Activated naive CD4-positive, alpha-beta T cell treated with anti-CD3 and anti-CD28 coated beads, Interleukin-2, amount 50 U/mL, for 24 hours (primary cell): ENCODE measurements at regions not wholly inside any gene's neighbourhood (a gene's known extent, or its start where the extent isn't known, plus 50 kb on each side); places are given as distances from the start of the nearest gene placed in this dataset.
"Not testable (repeated sequence)": the region's sequence is repeated elsewhere in the genome, so short reads cannot be mapped to it uniquely, and the experiment has no call there.

Experiments
- H3K27ac Mint-ChIP-seq: one replicate; pipeline ENCODE4 v1.8.0; 2021; ENCODE audit warnings: mild to moderate bottlenecking, mixed read lengths
- H3K27me3 Mint-ChIP-seq: one replicate; pipeline ENCODE4 v1.8.0; 2021; ENCODE audit warnings: mixed read lengths
- H3K36me3 Mint-ChIP-seq: one replicate; pipeline ENCODE4 v1.8.0; 2021; ENCODE audit warnings: mixed read lengths
- H3K4me1 Mint-ChIP-seq: one replicate; pipeline ENCODE4 v1.8.0; 2021; ENCODE audit warnings: mixed read lengths
- H3K4me3 Mint-ChIP-seq: one replicate; pipeline ENCODE4 v1.8.0; 2021; ENCODE audit warnings: mild to moderate bottlenecking, mixed read lengths
- H3K9me3 Mint-ChIP-seq: one replicate; pipeline ENCODE4 v1.8.0; 2021; ENCODE audit warnings: mixed read lengths

GRCh38 chr6:113758826-113759574, 98.1 kb upstream of the MARCKS start:
- no peaks in the 10 kb centered on the region for H3K9me3 Mint-ChIP-seq

GRCh38 chr6:113762641-113763040, 94.5 kb upstream of the MARCKS start:
- Mint-ChIP-seq H3K27me3 (peaks cover 1% of the 10 kb centered on the region), H3K27ac (no peak overlapping the region), H3K9me3 (no peaks in the 10 kb centered on the region), H3K4me3 (no peak overlapping the region), H3K36me3 (no peaks in the 10 kb centered on the region), H3K4me1 (no peaks in the 10 kb centered on the region)

More at GRCh38 chr6:113758826-113759574, 98.1 kb upstream of the MARCKS start:
- H3K4me3 Mint-ChIP-seq, result no peak overlapping the region
- no peaks in the 10 kb centered on the region for H3K36me3 Mint-ChIP-seq
- no peak overlapping the region for H3K27ac Mint-ChIP-seq
- no peaks in the 10 kb centered on the region for H3K4me1 Mint-ChIP-seq
- peaks cover 1% of the 10 kb centered on the region for H3K27me3 Mint-ChIP-seq

GRCh38 chr6:113763311-113763766, 93.8 kb upstream of the MARCKS start:
- H3K9me3 Mint-ChIP-seq, result no peaks in the 10 kb centered on the region
- H3K27ac Mint-ChIP-seq, result no peak overlapping the region
- H3K4me3 Mint-ChIP-seq, result no peak overlapping the region
- H3K27me3 Mint-ChIP-seq, result peaks cover 1% of the 10 kb centered on the region
- H3K36me3 Mint-ChIP-seq, result no peaks in the 10 kb centered on the region
- no peaks in the 10 kb centered on the region for H3K4me1 Mint-ChIP-seq

GRCh38 chr6:113763876-113764275, 93.3 kb upstream of the MARCKS start:
- H3K4me3 Mint-ChIP-seq, result no peak overlapping the region
- H3K4me1 Mint-ChIP-seq, result no peaks in the 10 kb centered on the region
- peaks cover 1% of the 10 kb centered on the region for H3K27me3 Mint-ChIP-seq
- no peaks in the 10 kb centered on the region for H3K36me3 Mint-ChIP-seq
- H3K27ac Mint-ChIP-seq, result no peak overlapping the region
- H3K9me3 Mint-ChIP-seq, result no peaks in the 10 kb centered on the region

GRCh38 chr6:113765909-113766308, 91.2 kb upstream of the MARCKS start:
- H3K4me1 Mint-ChIP-seq, result no peaks in the 10 kb centered on the region
- no peaks in the 10 kb centered on the region for H3K36me3 Mint-ChIP-seq
- H3K27ac Mint-ChIP-seq, result no peak overlapping the region
- H3K4me3 Mint-ChIP-seq, result no peak overlapping the region
- no peaks in the 10 kb centered on the region for H3K9me3 Mint-ChIP-seq
- peaks cover 3% of the 10 kb centered on the region for H3K27me3 Mint-ChIP-seq

GRCh38 chr6:113767985-113768384, 89.2 kb upstream of the MARCKS start:
- Mint-ChIP-seq H3K4me1 (no peaks in the 10 kb centered on the region), H3K4me3 (no peak overlapping the region), H3K27ac (no peak overlapping the region), H3K9me3 (no peaks in the 10 kb centered on the region), H3K27me3 (peaks cover 3% of the 10 kb centered on the region), H3K36me3 (no peaks in the 10 kb centered on the region)

DNA sequence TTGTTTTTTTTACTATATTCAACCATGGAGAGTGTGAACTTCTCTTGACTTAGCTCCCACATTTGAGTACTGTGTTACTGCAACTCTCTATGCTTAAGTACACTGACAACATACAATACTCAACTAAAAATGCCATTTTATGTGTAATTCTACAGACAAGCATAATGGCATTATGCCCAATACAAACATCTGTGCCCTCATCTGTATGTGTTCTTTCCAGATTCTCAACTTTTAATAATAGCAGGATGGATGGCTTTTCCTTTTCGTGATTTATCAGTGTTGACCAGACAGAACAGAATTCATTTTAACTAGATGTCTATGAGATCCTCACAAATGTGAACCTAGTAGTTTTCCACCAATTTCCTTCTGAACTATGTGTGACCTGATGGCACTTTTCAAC, 84.2 kb upstream of the MARCKS start:
- Mint-ChIP-seq H3K27ac (no peak overlapping the region), H3K4me3 (no peak overlapping the region), H3K9me3 (no peaks in the 10 kb centered on the region), H3K36me3 (no peaks in the 10 kb centered on the region), H3K4me1 (no peaks in the 10 kb centered on the region), H3K27me3 (peaks cover 2% of the 10 kb centered on the region)

DNA sequence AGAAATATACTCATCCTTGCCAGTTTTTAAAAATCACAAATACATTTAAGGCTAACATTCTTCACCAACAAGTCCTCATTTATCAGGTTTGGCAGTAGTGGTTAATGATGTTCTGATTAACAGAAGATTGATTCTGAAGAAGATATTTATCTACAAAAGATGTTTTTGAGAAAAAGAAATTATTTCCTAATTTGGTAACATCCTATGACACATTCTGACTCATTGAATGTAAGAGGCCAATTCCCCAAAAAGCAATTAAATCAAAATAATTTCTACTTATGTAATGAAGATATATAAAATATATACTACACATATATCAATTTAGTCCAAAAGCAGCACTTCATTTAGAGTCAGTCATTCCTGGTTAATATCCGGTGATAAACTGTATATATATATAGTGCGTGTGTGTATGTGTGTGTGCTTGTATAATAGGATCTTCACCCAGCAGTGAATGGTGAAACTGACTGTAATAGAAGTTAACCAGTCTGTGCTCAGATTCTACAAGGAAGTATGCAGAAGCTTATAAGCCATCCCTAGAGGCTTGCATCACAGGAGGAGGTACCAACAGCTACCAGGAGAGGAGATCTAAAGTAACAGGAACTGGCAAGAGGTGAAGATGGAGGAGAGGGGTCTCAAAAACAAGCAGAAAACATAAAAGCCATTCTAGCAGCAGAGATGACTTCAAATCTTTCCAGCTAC, 82.9 kb upstream of the MARCKS start:
- Mint-ChIP-seq H3K9me3 (no peaks in the 10 kb centered on the region), H3K27ac (no peak overlapping the region), H3K36me3 (no peaks in the 10 kb centered on the region), H3K4me3 (no peak overlapping the region), H3K4me1 (no peaks in the 10 kb centered on the region), H3K27me3 (peaks cover under 1% of the 10 kb centered on the region)

- no peak overlapping the region for H3K4me3 Mint-ChIP-seq
- no peak overlapping the region for H3K27ac Mint-ChIP-seq
- H3K4me1 Mint-ChIP-seq, result no peaks in the 10 kb centered on the region
- no peaks in the 10 kb centered on the region for H3K36me3 Mint-ChIP-seq
- no peaks in the 10 kb centered on the region for H3K9me3 Mint-ChIP-seq
- no peaks in the 10 kb centered on the region for H3K27me3 Mint-ChIP-seq
Measured at GRCh38 chr6:113776998-113777397, 80.1 kb upstream of the MARCKS start.

GRCh38 chr6:113777601-113778000, 79.5 kb upstream of the MARCKS start:
- no peak overlapping the region for H3K4me3 Mint-ChIP-seq
- H3K27ac Mint-ChIP-seq, result no peak overlapping the region
- H3K36me3 Mint-ChIP-seq, result no peaks in the 10 kb centered on the region
- H3K9me3 Mint-ChIP-seq, result no peaks in the 10 kb centered on the region
- no peaks in the 10 kb centered on the region for H3K27me3 Mint-ChIP-seq
- no peaks in the 10 kb centered on the region for H3K4me1 Mint-ChIP-seq

DNA sequence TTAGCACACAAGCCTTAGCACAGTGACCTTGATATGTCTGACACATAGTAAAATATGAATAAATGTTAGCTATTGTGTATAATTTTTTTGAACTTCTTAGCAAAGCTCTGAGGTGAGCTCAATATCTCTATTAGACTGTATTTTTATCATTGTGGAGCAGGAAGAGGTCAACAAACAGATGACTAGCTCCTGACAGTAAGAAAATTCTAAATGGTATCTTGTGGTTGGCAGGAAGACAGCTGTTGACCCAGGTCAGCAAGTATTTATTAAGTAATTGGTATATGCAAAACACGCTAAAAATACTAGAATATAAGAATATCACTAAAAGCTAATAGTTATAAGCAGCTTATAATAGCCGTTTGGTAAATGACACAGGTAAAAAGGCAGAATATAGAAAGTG, 77.5 kb upstream of the MARCKS start:
- Mint-ChIP-seq H3K4me1 (no peaks in the 10 kb centered on the region), H3K36me3 (no peaks in the 10 kb centered on the region), H3K27ac (no peak overlapping the region), H3K27me3 (no peaks in the 10 kb centered on the region), H3K9me3 (no peaks in the 10 kb centered on the region), H3K4me3 (no peak overlapping the region)

- H3K27ac Mint-ChIP-seq, result no peak overlapping the region
Measured at GRCh38 chr6:113782636-113783035, 74.5 kb upstream of the MARCKS start.

DNA sequence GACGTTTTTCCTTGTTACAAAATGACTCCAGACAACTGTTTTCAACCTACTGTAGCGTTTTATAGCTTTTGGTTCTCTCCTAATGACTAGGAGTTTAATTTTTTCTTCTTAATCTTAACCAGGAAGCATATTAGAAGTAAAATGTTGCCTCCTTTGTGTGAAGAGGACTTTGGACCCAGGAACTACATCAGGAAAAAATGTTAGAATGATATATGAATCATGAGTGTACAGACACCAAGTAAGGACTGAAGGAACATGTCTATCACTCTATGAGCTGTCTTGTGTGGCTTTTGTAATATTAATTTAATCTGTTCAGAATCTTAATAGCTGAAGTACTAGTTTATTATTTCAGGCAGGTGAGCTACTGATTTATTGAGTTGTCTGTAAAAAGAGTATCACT, 71.0 kb upstream of the MARCKS start:
- H3K9me3 Mint-ChIP-seq, result no peaks in the 10 kb centered on the region
- no peaks in the 10 kb centered on the region for H3K36me3 Mint-ChIP-seq
- H3K27me3 Mint-ChIP-seq, result peaks cover 3% of the 10 kb centered on the region
- H3K27ac Mint-ChIP-seq, result no peak overlapping the region
- H3K4me3 Mint-ChIP-seq, result no peak overlapping the region
- H3K4me1 Mint-ChIP-seq, result no peaks in the 10 kb centered on the region

More at GRCh38 chr6:113782636-113783035, 74.5 kb upstream of the MARCKS start:
- no peaks in the 10 kb centered on the region for H3K4me1 Mint-ChIP-seq
- H3K9me3 Mint-ChIP-seq, result no peaks in the 10 kb centered on the region
- no peak overlapping the region for H3K4me3 Mint-ChIP-seq
- peaks cover 2% of the 10 kb centered on the region for H3K27me3 Mint-ChIP-seq
- no peaks in the 10 kb centered on the region for H3K36me3 Mint-ChIP-seq

DNA sequence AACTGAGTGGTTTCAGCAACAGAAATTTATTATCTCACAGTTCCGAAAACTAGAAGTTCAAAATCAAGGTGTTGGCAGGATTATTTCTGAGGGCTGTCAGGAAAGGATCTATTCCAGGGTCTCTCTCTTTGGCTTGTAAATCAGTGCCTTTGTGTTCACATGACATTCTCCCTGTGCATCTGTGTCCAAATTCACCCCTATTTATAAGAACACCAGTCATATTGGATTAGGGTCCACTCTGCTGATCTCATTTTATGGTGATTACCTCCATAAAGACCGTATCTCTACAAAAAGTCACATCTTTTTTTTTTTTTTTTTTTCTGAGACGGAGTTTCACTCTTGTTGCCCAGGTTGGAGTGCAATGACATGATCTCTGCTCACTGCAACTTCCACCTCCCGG, 68.6 kb upstream of the MARCKS start:
- no peak overlapping the region for H3K27ac Mint-ChIP-seq
- no peak overlapping the region for H3K4me3 Mint-ChIP-seq
- H3K4me1 Mint-ChIP-seq, result no peaks in the 10 kb centered on the region
- no peaks in the 10 kb centered on the region for H3K36me3 Mint-ChIP-seq
- H3K27me3 Mint-ChIP-seq, result peaks cover 3% of the 10 kb centered on the region
- no peaks in the 10 kb centered on the region for H3K9me3 Mint-ChIP-seq

GRCh38 chr6:113791225-113791624, 65.9 kb upstream of the MARCKS start:
- H3K27ac Mint-ChIP-seq, H3K27me3 Mint-ChIP-seq, H3K4me3 Mint-ChIP-seq, H3K4me1 Mint-ChIP-seq, H3K36me3 Mint-ChIP-seq, H3K9me3 Mint-ChIP-seq: not testable (repeated sequence)

DNA sequence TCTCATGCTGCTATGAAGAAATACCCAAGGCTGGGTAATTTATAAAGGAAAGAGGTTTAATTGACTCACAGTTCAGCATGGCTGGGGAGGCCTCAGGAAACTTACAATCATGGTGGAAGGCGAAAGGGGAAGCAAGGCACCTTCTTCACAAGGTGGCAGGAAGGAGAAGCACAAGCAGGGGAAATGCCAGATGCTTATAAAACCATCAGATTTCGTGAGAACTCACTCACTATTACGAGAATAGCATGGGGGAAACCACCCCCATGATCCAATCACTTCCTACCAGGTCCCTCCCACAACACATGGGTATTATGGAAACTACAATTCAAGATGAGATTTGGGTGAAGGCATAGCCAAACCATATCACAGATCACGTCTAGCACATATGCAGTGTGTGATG, 61.8 kb upstream of the MARCKS start:
- not testable (repeated sequence) for H3K27me3 Mint-ChIP-seq, H3K27ac Mint-ChIP-seq, H3K4me3 Mint-ChIP-seq, H3K9me3 Mint-ChIP-seq, H3K36me3 Mint-ChIP-seq, H3K4me1 Mint-ChIP-seq
